ENCODE measurements at regions not wholly inside any gene's neighbourhood (a gene's known extent, or its start where the extent isn't known, plus 50 kb on each side); places are given as distances from the start of the nearest gene placed in this dataset.

GRCh38 chr5:6125781-6126180 lies 252.6 kb downstream of the MED10 start:
- no peak for ATAC-seq
- intact Hi-C loops (cut with DNase I): no loop called here
- no peak overlapping the region for H3K27ac ChIP-seq (ENCODE audit: low read length)
- H3K27me3 ChIP-seq (ENCODE audit: control insufficient read depth, insufficient read depth): no peaks in the 10 kb centered on the region
- WGBS: 71% methylated on average over 2 of the region's 2 CpGs
- H3K4me1 ChIP-seq (ENCODE audit: control insufficient read depth, insufficient read depth, low read length): no peaks in the 10 kb centered on the region
- H3K4me3 ChIP-seq (ENCODE audit: low read length): no peak overlapping the region
- H3K9me3 ChIP-seq (ENCODE audit: control insufficient read depth, low read length): peaks cover 7% of the 10 kb centered on the region
- DNase-seq: no peak

- no peak for ATAC-seq
- WGBS: 77% methylated on average over 4 of the region's 4 CpGs
- H3K4me1 ChIP-seq (ENCODE audit: control insufficient read depth, insufficient read depth, low read length): no peaks in the 10 kb centered on the region
Measured at GRCh38 chr5:6118691-6119090, 259.7 kb downstream of the MED10 start.

DNA sequence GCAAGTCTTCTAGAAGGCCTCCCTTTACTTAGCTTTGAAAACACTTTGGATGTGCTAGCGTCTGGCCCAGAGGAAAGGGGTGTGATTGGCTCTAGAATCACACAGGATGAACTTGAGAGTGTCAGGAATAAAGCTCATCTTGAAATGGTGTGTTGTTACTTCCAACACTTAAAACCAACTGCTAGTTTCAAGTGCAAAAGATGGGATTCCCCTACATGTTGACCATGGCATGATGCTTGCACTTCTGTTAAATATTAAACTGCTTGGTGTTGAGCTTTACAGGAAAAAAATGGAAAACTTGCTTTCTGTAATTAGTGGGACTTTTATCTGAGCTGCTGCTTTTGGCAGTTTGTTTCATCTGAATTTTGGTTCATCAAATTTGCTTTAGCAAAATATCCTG lies 261.1 kb downstream of the MED10 start:
- H3K27me3 ChIP-seq (ENCODE audit: control insufficient read depth, insufficient read depth): no peaks in the 10 kb centered on the region
- DNase-seq: no peak
- intact Hi-C loops (cut with DNase I): no loop called here
- WGBS: 54% methylated on average over 1 of the region's 1 CpG
- H3K4me1 ChIP-seq (ENCODE audit: control insufficient read depth, insufficient read depth, low read length): no peaks in the 10 kb centered on the region
- no peak overlapping the region for H3K27ac ChIP-seq (ENCODE audit: low read length)
- peaks cover 6% of the 10 kb centered on the region for H3K9me3 ChIP-seq (ENCODE audit: control insufficient read depth, low read length)
- no peak for ATAC-seq
- no peak overlapping the region for H3K4me3 ChIP-seq (ENCODE audit: low read length)

More at GRCh38 chr5:6118691-6119090, 259.7 kb downstream of the MED10 start:
- no peaks in the 10 kb centered on the region for H3K27me3 ChIP-seq (ENCODE audit: control insufficient read depth, insufficient read depth)
- no peak overlapping the region for H3K27ac ChIP-seq (ENCODE audit: low read length)
- intact Hi-C loops (cut with DNase I): no loop called here
- no peak for DNase-seq
- H3K9me3 ChIP-seq (ENCODE audit: control insufficient read depth, low read length): peaks cover 6% of the 10 kb centered on the region
- H3K4me3 ChIP-seq (ENCODE audit: low read length): no peak overlapping the region

- no peak for ATAC-seq
- no peak for DNase-seq
- 86% methylated on average over 4 of the region's 4 CpGs for WGBS
Measured at GRCh38 chr5:6115852-6116251, 262.5 kb downstream of the MED10 start.

GRCh38 chr5:6112538-6112937 lies 265.8 kb downstream of the MED10 start:
- Histone ChIP-seq H3K27me3 (ENCODE audit: control insufficient read depth, insufficient read depth) (no peaks in the 10 kb centered on the region), H3K4me3 (ENCODE audit: low read length) (no peak overlapping the region), H3K27ac (ENCODE audit: low read length) (no peak overlapping the region), H3K9me3 (ENCODE audit: control insufficient read depth, low read length) (no peaks in the 10 kb centered on the region), H3K4me1 (ENCODE audit: control insufficient read depth, insufficient read depth, low read length) (no peaks in the 10 kb centered on the region)
- DNase-seq (no peak), ATAC-seq (no peak)
- intact Hi-C loops (cut with DNase I): no loop called here

More at GRCh38 chr5:6115852-6116251, 262.5 kb downstream of the MED10 start:
- intact Hi-C loops (cut with DNase I): no loop called here
- Histone ChIP-seq H3K27ac (ENCODE audit: low read length) (no peak overlapping the region), H3K4me1 (ENCODE audit: control insufficient read depth, insufficient read depth, low read length) (no peaks in the 10 kb centered on the region), H3K9me3 (ENCODE audit: control insufficient read depth, low read length) (peaks cover 4% of the 10 kb centered on the region), H3K27me3 (ENCODE audit: control insufficient read depth, insufficient read depth) (no peaks in the 10 kb centered on the region), H3K4me3 (ENCODE audit: low read length) (no peak overlapping the region)

GRCh38 chr5:6112125-6112524 lies 266.2 kb downstream of the MED10 start:
- no peaks in the 10 kb centered on the region for H3K9me3 ChIP-seq (ENCODE audit: control insufficient read depth, low read length)
- no peak overlapping the region for H3K4me3 ChIP-seq (ENCODE audit: low read length)
- no peaks in the 10 kb centered on the region for H3K4me1 ChIP-seq (ENCODE audit: control insufficient read depth, insufficient read depth, low read length)
- H3K27ac ChIP-seq (ENCODE audit: low read length): no peak overlapping the region
- intact Hi-C loops (cut with DNase I): no loop called here
- DNase-seq (no peak), ATAC-seq (no peak)
- 84% methylated on average over 3 of the region's 3 CpGs for WGBS
- H3K27me3 ChIP-seq (ENCODE audit: control insufficient read depth, insufficient read depth): no peaks in the 10 kb centered on the region

GRCh38 chr5:6111131-6111530 lies 267.2 kb downstream of the MED10 start:
- whole genome bisulfite sequencing: 88% methylated on average over 6 of the region's 6 CpGs

GRCh38 chr5:6110441-6111005 lies 267.8 kb downstream of the MED10 start:
- WGBS: 86% methylated on average over 8 of the region's 8 CpGs
- H3K4me1 ChIP-seq (ENCODE audit: control insufficient read depth, insufficient read depth, low read length): no peaks in the 10 kb centered on the region
- H3K9me3 ChIP-seq (ENCODE audit: control insufficient read depth, low read length): peaks cover 2% of the 10 kb centered on the region
- intact Hi-C loops (cut with DNase I): no loop called here
- ATAC-seq (no peak), DNase-seq (no peak)
- H3K27me3 ChIP-seq (ENCODE audit: control insufficient read depth, insufficient read depth): no peaks in the 10 kb centered on the region
- H3K27ac ChIP-seq (ENCODE audit: low read length): no peak overlapping the region
- no peak overlapping the region for H3K4me3 ChIP-seq (ENCODE audit: low read length)

More at GRCh38 chr5:6111131-6111530, 267.2 kb downstream of the MED10 start:
- H3K27ac ChIP-seq (ENCODE audit: low read length): no peak overlapping the region
- intact Hi-C loops (cut with DNase I): no loop called here
- no peaks in the 10 kb centered on the region for H3K4me1 ChIP-seq (ENCODE audit: control insufficient read depth, insufficient read depth, low read length)
- no peak for ATAC-seq
- no peaks in the 10 kb centered on the region for H3K27me3 ChIP-seq (ENCODE audit: control insufficient read depth, insufficient read depth)
- no peak for DNase-seq
- H3K9me3 ChIP-seq (ENCODE audit: control insufficient read depth, low read length): peaks cover 1% of the 10 kb centered on the region
- no peak overlapping the region for H3K4me3 ChIP-seq (ENCODE audit: low read length)

DNA sequence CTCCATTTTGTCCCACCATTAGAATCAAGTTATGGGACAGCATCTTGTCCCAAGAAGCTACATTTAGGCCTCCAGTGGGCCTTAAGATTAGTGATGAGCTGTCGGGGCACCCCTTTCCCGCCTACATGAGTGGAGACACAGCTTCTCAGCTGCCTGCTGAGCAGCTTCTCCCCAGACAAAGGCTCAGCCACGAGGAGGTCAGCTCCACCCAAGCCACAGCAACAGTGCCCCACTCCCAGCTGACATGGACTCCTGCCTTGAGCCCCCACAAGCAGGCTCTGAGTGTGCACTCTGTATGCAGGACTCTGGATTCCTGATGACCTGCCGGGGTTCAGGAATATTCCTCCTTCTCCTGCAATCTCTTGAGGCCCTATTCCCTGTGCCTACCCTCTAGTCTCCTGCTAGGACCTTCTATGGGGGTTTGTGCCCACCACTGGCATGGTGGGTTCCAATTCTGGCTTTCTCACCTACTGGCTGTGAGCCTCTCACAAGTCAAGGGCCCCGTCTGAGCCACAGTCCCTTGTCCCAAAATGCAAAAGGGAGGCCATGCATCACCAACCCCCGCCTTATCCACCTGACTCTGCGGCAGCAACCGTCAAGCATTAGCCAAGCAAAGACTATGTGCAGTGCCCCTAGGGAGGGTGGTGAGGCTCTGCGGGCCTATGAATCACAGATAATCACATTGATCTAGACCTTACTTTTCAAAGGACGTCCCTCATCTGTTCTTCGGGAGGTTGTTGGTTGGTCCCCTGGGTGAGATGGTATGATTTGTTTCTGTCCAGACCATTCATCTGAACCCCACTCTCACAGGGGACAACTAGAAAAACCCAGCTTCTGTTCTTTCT lies 269.1 kb downstream of the MED10 start:
- Histone ChIP-seq H3K9me3 (ENCODE audit: control insufficient read depth, low read length) (peaks cover 2% of the 10 kb centered on the region), H3K27ac (ENCODE audit: low read length) (no peak overlapping the region), H3K4me1 (ENCODE audit: control insufficient read depth, insufficient read depth, low read length) (no peaks in the 10 kb centered on the region), H3K27me3 (ENCODE audit: control insufficient read depth, insufficient read depth) (no peaks in the 10 kb centered on the region), H3K4me3 (ENCODE audit: low read length) (no peak overlapping the region)
- ATAC-seq (no peak), DNase-seq (no peak)
- intact Hi-C loops (cut with DNase I): no loop called here
- 81% methylated on average over 11 of the region's 11 CpGs for WGBS

- H3K4me3 ChIP-seq (ENCODE audit: low read length): no peak overlapping the region
- DNase-seq (no peak), ATAC-seq (no peak)
- no peaks in the 10 kb centered on the region for H3K27me3 ChIP-seq (ENCODE audit: control insufficient read depth, insufficient read depth)
- WGBS: 49% methylated on average over 5 of the region's 5 CpGs
- H3K4me1 ChIP-seq (ENCODE audit: control insufficient read depth, insufficient read depth, low read length): no peaks in the 10 kb centered on the region
- no peak overlapping the region for H3K27ac ChIP-seq (ENCODE audit: low read length)
- intact Hi-C loops (cut with DNase I): no loop called here
- H3K9me3 ChIP-seq (ENCODE audit: control insufficient read depth, low read length): peaks cover 2% of the 10 kb centered on the region
Measured at GRCh38 chr5:6108540-6108848, 269.9 kb downstream of the MED10 start.

DNA sequence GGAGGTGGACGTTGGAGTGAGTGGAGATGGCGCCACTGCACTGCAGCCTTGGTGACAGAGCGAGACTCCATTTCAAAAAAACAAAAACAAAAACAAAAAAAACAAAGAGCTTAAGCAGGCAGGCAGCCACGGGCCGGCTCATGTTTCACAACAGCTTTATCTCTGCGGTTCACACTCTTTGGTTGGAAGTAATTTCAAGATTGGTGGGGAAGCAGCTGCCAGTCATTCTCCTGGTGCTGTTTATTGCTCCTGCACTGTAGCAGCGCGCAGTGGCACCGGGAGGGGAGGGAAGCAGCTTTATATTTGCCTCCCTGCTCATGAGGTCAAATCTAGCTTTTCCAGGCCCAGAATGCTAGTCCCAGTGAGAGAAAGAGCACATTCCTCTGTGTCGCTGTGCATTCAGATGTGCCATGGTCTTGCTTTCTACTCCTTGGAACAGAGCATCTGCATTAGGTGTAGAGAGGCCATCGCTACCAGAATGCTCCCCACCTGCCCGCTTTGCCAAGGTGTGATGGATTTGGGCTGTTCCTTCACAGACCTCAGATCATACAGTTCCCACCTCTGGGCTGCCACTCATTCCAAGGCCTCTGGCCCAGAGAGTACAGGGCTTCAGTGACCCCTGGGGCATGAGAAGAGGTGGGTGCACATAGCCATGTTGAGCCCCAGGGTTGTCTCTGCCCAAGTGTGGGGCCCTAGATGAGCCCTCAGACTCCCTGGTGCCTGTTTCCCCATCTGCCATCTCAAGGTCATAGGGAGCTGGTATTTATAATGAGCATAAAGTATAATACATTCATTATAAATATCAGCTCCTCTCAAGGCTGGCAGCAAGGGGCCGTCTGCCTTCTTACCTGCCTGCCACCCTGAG lies 270.4 kb downstream of the MED10 start:
- ATAC-seq (no peak), DNase-seq (no peak)
- WGBS: 60% methylated on average over 13 of the region's 13 CpGs
- Histone ChIP-seq H3K4me3 (ENCODE audit: low read length) (no peak overlapping the region), H3K27me3 (ENCODE audit: control insufficient read depth, insufficient read depth) (no peaks in the 10 kb centered on the region), H3K4me1 (ENCODE audit: control insufficient read depth, insufficient read depth, low read length) (no peaks in the 10 kb centered on the region), H3K27ac (ENCODE audit: low read length) (no peak overlapping the region), H3K9me3 (ENCODE audit: control insufficient read depth, low read length) (peaks cover 2% of the 10 kb centered on the region)
- intact Hi-C loops (cut with DNase I): no loop called here
